ENCODE measurements at regions not wholly inside any gene's neighbourhood (a gene's known extent, or its start where the extent isn't known, plus 50 kb on each side); places are given as distances from the start of the nearest gene placed in this dataset.

DNA sequence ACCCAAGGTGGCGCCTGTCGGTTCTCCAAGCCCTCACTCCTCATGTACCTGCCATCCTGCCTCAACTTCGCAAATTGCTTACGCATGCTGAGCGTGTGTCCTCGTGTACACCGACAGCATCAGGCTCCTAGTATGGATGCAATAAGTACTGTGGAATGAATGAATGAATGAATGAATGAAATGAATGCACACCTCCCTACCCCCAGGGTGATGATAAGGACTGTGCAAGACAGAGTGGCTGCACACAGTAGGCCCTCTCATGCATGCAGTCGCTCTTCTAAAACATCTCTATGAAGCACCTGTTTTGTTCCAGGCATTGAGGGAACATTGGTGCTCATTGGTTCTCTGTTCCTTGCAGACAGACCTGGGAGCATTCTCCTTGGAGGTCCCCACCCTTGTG is 49.8 kb upstream of the H6PD start:
- Histone ChIP-seq H3K79me1 (ENCODE audit: low read depth, low read length) (peaks cover 11% of the 10 kb centered on the region; the same call in 1 of the 2 replicates), H3K9ac (replicated peaks in 1 of 4; ENCODE audit: extremely low read depth in 1 of 4, low read depth in 3 of 4, low read length in 3 of 4) (no peak overlapping the region), H2BK12ac (ENCODE audit: low read depth, low read length) (no peak overlapping the region), H2BK5ac (ENCODE audit: low read depth, low read length) (no peak overlapping the region), H4K20me1 (replicated peaks in 1 of 2; ENCODE audit: control insufficient read depth in 1 of 2, insufficient read depth in 2 of 2, low read length in 2 of 2) (peaks cover 5 to 9% of the 10 kb centered on the region in 2 experiments), H2AK5ac (ENCODE audit: low read depth, low read length) (no peak overlapping the region), H2BK15ac (ENCODE audit: low read length) (no peak overlapping the region), H3K9me3 (ENCODE audit: insufficient read depth in 2 of 2, low read depth in 1 of 2, low read length in 1 of 2) (0 out of 4 replicates have a peak, but pooled peaks cover 0 to 4% of the 10 kb centered on the region in 2 experiments), H4K8ac (ENCODE audit: extremely low read depth, insufficient read depth, low read length) (no peak overlapping the region), H3K18ac (ENCODE audit: extremely low read depth, low read length) (no peak overlapping the region), H3K36me3 (ENCODE audit: control insufficient read depth in 2 of 4, insufficient read depth in 4 of 4, low read length in 3 of 4) (no peaks in the 10 kb centered on the region; a peak in 1 of 8 replicates), H4K91ac (replicated peaks; ENCODE audit: insufficient read length, low read length) (peak overlapping the region; percentile 26), H3K14ac (ENCODE audit: insufficient read length) (no peak overlapping the region), H2BK20ac (ENCODE audit: low read length) (no peak overlapping the region), H3K56ac (replicated peaks; ENCODE audit: insufficient read length, low read depth, low read length) (no peak overlapping the region), H3K23me2 (ENCODE audit: low read depth, low read length) (peaks cover 20% of the 10 kb centered on the region), H3K4me2 (ENCODE audit: insufficient read depth in 1 of 2, low read depth in 2 of 2, low read length in 2 of 2) (no peak overlapping the region; a peak in 1 of 4 replicates), H2BK120ac (replicated peaks; ENCODE audit: low read depth, low read length) (no peak overlapping the region), H3K27me3 (replicated peaks in 1 of 4; ENCODE audit: control insufficient read depth in 3 of 4, extremely low read depth in 1 of 4, insufficient read depth in 3 of 4, low read length in 3 of 4) (peaks cover 0 to 23% (median 12%) of the 10 kb centered on the region in 4 experiments; a peak in 5 of 7 replicates), H3K79me2 (ENCODE audit: control insufficient read depth in 1 of 2, insufficient read depth in 2 of 2, low read length in 2 of 2) (peaks cover 4 to 17% of the 10 kb centered on the region in 2 experiments; a peak in 3 of 4 replicates), H3K23ac (ENCODE audit: insufficient read length) (no peak overlapping the region), H3K4me3 (ENCODE audit: extremely low read depth in 1 of 4, insufficient read depth in 2 of 4, low read depth in 3 of 4, low read length in 4 of 4) (no peak overlapping the region), H2AFZ (ENCODE audit: low read length) (no peak overlapping the region), H4K5ac (ENCODE audit: insufficient read length, low read depth, low read length) (no peak overlapping the region), H3K4ac (replicated peaks; ENCODE audit: insufficient read length, low read depth, low read length) (no peak overlapping the region), H3K27ac (ENCODE audit: low read depth, low read length) (no peak overlapping the region), H3K4me1 (replicated peaks in 1 of 4; ENCODE audit: control insufficient read depth in 3 of 4, insufficient read depth in 4 of 4, low read length in 3 of 4) (peaks cover 3 to 14% (median 7%) of the 10 kb centered on the region in 4 experiments; a peak in 6 of 7 replicates)
- DNase-seq (ENCODE audit: low read depth in 1 of 2, low spot score in 2 of 2) (no peak), FAIRE-seq (no peak)
- 95% methylated on average over 8 of the region's 8 CpGs; no CpG with 5 or more reads in 1 of the 2 experiments for WGBS, 2 experiments (ENCODE audit: extremely low coverage in 1 of 2, insufficient coverage in 1 of 2, insufficient read length in 1 of 2, insufficient replicate concordance in 2 of 2, low coverage in 1 of 2, low lambda C conversion rate in 2 of 2, missing lambda C conversion rate in 1 of 2)
- ChIA-PET CTCF (ENCODE audit: partially characterized antibody) (interaction anchor here (0.7 kb wide), 1 partner anchor 289 kb away, joined by 3 read pairs; no protein-coding TSS in a partner anchor), POLR2A (ENCODE audit: partially characterized antibody) (interaction anchor here (1.3 kb wide), 1 partner anchor 72 kb away, joined by 3 read pairs; no protein-coding TSS in a partner anchor)
- TF ChIP-seq JUND (IDR thresholded peaks at IDR 0.05; ENCODE audit: low read length): no peak
- TF ChIP-seq YY1 (IDR thresholded peaks at IDR 0.05; ENCODE audit: low read depth, low read length): no peak
- TF ChIP-seq CHD1 (IDR thresholded peaks at IDR 0.05; ENCODE audit: low read depth, low read length): no peak
- no peak for TF ChIP-seq TBP (IDR thresholded peaks at IDR 0.05; ENCODE audit: low read depth, low read length)
- TF ChIP-seq KDM1A (IDR thresholded peaks at IDR 0.05; ENCODE audit: borderline replicate concordance, low read length): no peak
- TF ChIP-seq POU5F1 (IDR thresholded peaks at IDR 0.05; ENCODE audit: low read depth, low read length): no peak

Data from H1 (cell line).